Fibroblast of lung (primary cell): ENCODE measurements at regions not wholly inside any gene's neighbourhood (a gene's known extent, or its start where the extent isn't known, plus 50 kb on each side); places are given as distances from the start of the nearest gene placed in this dataset.
"Not testable (repeated sequence)": the region's sequence is repeated elsewhere in the genome, so short reads cannot be mapped to it uniquely, and the experiment has no call there.

Experiments used
- DNase-seq, 2 donors: peaks; one replicate each; pipeline versions ENCODE4 v3.0.0 to v3.0.0-alpha.2; 2010; ENCODE audit warnings: low read depth in 2 of 2
- H2AFZ ChIP-seq: 2 replicates; pipeline ENCODE4 v1.5.1; 2012; ENCODE audit warnings: low read length, control low read depth, inconsistent platforms
- H3K27ac ChIP-seq: 2 replicates; pipeline ENCODE4 v1.5.1; 2011; ENCODE audit warnings: low read length, control low read depth; ENCODE audit not compliant: insufficient read depth
- H3K27me3 ChIP-seq: 2 replicates; pipeline ENCODE4 v1.5.1; 2011; ENCODE audit warnings: mild to moderate bottlenecking, low read length; ENCODE audit not compliant: control insufficient read depth, insufficient read depth
- H3K36me3 ChIP-seq: 2 replicates; pipeline ENCODE4 v1.5.1; 2011; ENCODE audit warnings: low read length; ENCODE audit not compliant: control insufficient read depth, insufficient read depth
- H3K4me1 ChIP-seq: 2 replicates; pipeline ENCODE4 v1.5.1; 2011; ENCODE audit warnings: low read length; ENCODE audit not compliant: control insufficient read depth, insufficient read depth; ENCODE audit errors: extremely low read depth
- H3K4me2 ChIP-seq: 2 replicates; pipeline ENCODE4 v1.5.1; 2011; ENCODE audit warnings: low read length, control low read depth; ENCODE audit not compliant: insufficient read depth; ENCODE audit errors: extremely low read depth
- H3K4me3 ChIP-seq, 4 experiments: fragments of 200-600 bp in 1 of 4; sonication (generic) in 1 of 4; replicated peaks in 1 of 4; 2 replicates each; pipeline ENCODE4 v1.5.1; 2011 to 2016; ENCODE audit warnings: low read length in 4 of 4, low read depth in 3 of 4, mild to moderate bottlenecking in 3 of 4, control low read depth in 2 of 4, inconsistent platforms in 1 of 4, mixed read lengths in 1 of 4; ENCODE audit not compliant: insufficient read depth in 1 of 4; ENCODE audit errors: control extremely low read depth in 1 of 4
- H3K79me2 ChIP-seq: 2 replicates; pipeline ENCODE4 v1.5.1; 2012; ENCODE audit warnings: mild to moderate bottlenecking, low read length, inconsistent platforms; ENCODE audit not compliant: control insufficient read depth, insufficient read depth
- H3K9ac ChIP-seq: 2 replicates; pipeline ENCODE4 v1.5.1; 2011; ENCODE audit warnings: mild to moderate bottlenecking, low read length, control low read depth; ENCODE audit not compliant: insufficient read depth
- H3K9me3 ChIP-seq: 2 replicates; pipeline ENCODE4 v1.5.1; 2012; ENCODE audit warnings: low read depth, low read length; ENCODE audit not compliant: control insufficient read depth, insufficient read depth
- H4K20me1 ChIP-seq: 2 replicates; pipeline ENCODE4 v1.5.1; 2011; ENCODE audit warnings: low read length; ENCODE audit not compliant: control insufficient read depth, insufficient read depth; ENCODE audit errors: extremely low read depth

DNA sequence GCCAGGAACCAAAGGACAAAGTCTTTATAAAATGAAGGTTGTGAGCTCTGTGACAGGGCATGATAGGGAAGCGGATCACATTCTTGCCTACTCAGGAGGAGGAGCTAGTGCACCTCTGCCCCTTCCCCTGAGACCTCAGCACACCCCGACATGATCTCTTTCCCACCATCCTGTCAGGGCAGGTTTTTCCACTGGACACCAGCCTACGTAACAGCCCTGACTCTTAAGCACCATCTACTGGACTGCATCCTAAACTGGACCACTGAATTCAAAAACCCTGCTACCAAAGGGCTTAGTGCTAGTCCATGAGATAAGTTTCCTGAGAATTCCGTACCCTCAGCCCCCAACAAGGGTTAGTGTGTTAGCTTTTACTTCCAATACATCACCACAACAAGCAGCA is 166.4 kb downstream of the FAM72C start:
- not testable (repeated sequence) for H3K9ac ChIP-seq, H3K4me3 ChIP-seq, H3K4me2 ChIP-seq, DNase-seq, H3K36me3 ChIP-seq, H4K20me1 ChIP-seq, H3K79me2 ChIP-seq, H3K27ac ChIP-seq, H2AFZ ChIP-seq, H3K9me3 ChIP-seq, H3K27me3 ChIP-seq, H3K4me1 ChIP-seq

GRCh38 chr1:143804707-143805356 is 167.0 kb downstream of the FAM72C start:
- H2AFZ ChIP-seq, H3K4me2 ChIP-seq, H3K9ac ChIP-seq, H3K79me2 ChIP-seq, H3K9me3 ChIP-seq, DNase-seq, H3K4me1 ChIP-seq, H3K27me3 ChIP-seq, H4K20me1 ChIP-seq, H3K27ac ChIP-seq, H3K36me3 ChIP-seq: not testable (repeated sequence)
- H3K4me3 ChIP-seq, result peak overlapping the region in 1 of 4 experiments; percentile 52

GRCh38 chr1:143803927-143804411 is 167.8 kb downstream of the FAM72C start:
- DNase-seq, result peak; percentile 5 to 18

GRCh38 chr1:143803095-143803494 is 168.7 kb downstream of the FAM72C start:
- H2AFZ ChIP-seq, H3K4me1 ChIP-seq, H3K9me3 ChIP-seq, H4K20me1 ChIP-seq, H3K4me2 ChIP-seq, H3K4me3 ChIP-seq, H3K9ac ChIP-seq, H3K79me2 ChIP-seq, H3K27me3 ChIP-seq, DNase-seq, H3K27ac ChIP-seq, H3K36me3 ChIP-seq: not testable (repeated sequence)

More at GRCh38 chr1:143803927-143804411, 167.8 kb downstream of the FAM72C start:
- H3K36me3 ChIP-seq, H3K27ac ChIP-seq, H3K9me3 ChIP-seq, H3K9ac ChIP-seq, H3K79me2 ChIP-seq, H3K4me1 ChIP-seq, H3K27me3 ChIP-seq, H4K20me1 ChIP-seq: not testable (repeated sequence)
- Histone ChIP-seq H3K4me2 (peak overlapping the region; percentile 75), H3K4me3 (peak overlapping the region; percentile 34 to 82 (median 58)), H2AFZ (peak overlapping the region; percentile 49)

DNA sequence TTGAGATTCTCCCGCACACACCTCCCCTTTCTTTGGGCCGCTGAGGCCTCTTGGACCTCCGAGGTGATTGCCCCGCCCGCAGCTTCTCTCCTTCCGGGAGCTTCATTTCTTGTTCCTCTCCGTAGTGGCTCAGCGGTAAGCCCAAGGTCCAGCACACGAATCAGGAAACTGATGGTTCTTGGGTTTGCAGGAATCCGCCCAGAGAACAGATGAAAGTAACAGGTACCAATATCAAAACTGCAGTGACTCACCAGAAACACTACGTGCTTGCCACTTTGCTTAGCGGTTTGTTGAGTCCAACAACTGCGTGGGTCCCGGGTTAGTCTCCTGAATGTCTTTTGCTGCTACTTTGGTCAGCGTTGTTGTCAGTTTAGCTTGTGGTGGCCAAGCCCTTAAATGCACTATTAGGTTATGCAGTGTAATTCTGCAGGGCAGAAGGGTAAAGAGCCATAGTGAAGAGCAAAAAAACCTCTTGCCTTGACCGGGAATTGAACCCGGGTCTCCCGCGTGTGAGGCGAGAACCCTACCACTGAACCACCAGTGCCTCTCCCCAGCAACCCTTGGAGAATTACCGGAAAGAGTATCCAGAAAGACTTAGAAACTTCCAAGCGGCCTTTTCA is 172.1 kb downstream of the FAM72C start:
- not testable (repeated sequence) for H3K4me3 ChIP-seq, H3K9ac ChIP-seq, H3K4me1 ChIP-seq, H2AFZ ChIP-seq, DNase-seq, H3K27ac ChIP-seq, H3K36me3 ChIP-seq, H3K79me2 ChIP-seq, H3K4me2 ChIP-seq, H3K9me3 ChIP-seq, H4K20me1 ChIP-seq, H3K27me3 ChIP-seq

- not testable (repeated sequence) for H3K27me3 ChIP-seq, H3K79me2 ChIP-seq, H3K27ac ChIP-seq, H3K9me3 ChIP-seq, H3K36me3 ChIP-seq, H3K9ac ChIP-seq, H2AFZ ChIP-seq, H3K4me1 ChIP-seq, H3K4me3 ChIP-seq, H3K4me2 ChIP-seq, H4K20me1 ChIP-seq, DNase-seq
Measured at GRCh38 chr1:143796369-143796768, 175.4 kb downstream of the FAM72C start.
